ENCODE measurements at regions not wholly inside any gene's neighbourhood (a gene's known extent, or its start where the extent isn't known, plus 50 kb on each side); places are given as distances from the start of the nearest gene placed in this dataset.

DNA sequence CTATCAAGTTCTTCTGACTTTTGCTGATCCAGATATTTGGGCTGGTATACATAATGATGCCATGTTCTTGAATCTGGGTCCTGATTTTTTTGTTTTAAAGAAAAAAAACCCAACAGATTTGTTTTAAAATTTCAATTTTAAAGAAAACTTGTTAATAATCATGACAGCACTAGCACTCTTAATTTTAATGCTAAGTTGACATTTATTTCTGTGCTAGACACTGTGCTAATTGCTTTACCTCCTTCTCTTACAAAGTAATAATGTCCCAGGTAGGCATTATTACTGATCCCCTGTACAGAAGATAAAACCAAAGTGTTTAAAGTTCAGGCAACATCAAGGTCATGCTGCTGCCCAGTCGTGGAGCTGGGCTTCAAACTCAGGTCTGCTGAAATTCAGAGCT is 101.9 kb downstream of the ZNF608 start:
- no peak for DNase-seq

DNA sequence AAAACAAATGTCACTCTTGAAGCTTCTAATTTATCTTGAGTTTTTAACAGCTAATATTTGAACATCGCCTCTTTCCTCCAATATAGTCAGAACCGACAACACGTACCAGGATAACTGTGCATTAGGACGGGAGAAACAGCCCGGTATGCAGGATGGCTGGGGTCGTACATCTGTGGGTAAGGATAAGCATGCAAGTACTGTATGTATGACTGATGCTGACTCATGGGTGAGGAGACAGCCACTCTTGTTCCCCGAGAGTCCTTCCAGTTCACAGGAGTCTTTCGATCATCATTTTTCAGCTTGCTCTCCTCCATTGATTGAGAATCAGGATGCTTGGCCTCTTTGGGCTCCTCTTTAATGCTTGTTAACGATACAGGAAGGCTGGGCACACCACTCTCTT is 102.3 kb downstream of the ZNF608 start:
- no peak for DNase-seq

DNA sequence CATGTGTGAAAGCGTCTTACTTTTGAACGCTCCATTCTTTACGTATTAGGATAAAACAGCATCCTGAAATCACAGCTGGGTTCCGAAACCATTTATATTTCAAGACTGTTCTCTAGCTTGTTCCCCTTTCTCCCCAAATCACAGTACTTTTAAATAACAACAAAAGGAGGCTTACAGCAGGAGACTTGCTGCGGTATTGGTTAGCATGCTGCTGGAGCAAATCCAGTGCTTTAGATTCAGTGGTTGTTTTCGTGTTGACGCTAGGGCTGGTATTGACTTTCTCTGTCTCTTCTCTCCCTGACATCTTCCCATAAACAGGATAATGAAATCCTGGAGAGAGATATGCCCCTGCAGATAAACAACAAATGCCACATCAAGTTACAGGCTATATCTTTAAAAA is 103.1 kb downstream of the ZNF608 start:
- no peak for DNase-seq

DNA sequence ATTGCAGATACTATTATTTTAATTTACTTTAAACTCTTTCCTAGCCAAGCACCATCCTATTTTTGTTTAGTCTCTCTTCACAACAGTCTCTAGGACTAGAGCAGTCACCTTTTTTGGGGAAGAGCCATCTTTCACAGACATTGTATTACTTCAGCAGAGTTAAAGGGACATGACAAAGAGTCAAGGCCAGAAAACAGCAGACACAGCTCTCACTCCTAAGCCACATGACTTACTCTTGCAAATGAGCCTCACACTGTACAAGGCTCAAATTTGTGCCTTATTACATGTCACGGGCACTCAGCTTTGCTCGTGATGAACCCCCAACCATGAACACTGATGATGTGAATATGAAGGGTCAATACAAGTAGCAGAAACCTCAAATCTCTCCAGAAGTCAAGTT is 104.3 kb downstream of the ZNF608 start:
- no peak for DNase-seq

DNA sequence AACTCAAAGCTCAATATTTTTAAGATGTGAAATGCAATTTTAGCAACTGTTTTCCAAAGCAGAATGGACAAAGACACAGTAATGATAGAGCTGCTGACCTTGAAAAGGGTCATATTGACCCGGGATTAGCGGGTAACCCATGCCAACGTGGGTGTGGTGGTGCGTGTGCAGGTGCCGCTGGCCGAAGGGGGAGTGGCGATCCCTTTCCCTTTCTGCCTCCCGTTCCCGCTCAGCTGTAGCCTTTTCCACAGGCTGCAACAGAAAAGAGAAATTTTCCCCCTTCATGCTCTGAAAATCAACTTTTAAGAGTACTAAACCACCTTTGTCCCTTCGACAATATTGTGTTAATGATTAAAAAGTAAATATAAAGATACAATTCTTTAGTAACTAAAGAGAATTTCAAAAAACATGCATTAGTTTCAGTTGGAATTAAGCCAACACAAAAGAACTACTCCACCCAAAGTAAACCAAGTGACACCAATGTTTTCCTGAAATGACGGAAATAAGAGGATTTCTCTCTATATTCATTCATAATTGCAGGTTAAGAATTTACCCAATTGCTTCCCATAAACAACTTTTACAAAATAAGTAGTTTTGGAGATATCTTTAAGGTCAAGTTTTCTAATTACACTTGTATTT is 105.2 kb downstream of the ZNF608 start:
- DNase-seq: no peak

DNA sequence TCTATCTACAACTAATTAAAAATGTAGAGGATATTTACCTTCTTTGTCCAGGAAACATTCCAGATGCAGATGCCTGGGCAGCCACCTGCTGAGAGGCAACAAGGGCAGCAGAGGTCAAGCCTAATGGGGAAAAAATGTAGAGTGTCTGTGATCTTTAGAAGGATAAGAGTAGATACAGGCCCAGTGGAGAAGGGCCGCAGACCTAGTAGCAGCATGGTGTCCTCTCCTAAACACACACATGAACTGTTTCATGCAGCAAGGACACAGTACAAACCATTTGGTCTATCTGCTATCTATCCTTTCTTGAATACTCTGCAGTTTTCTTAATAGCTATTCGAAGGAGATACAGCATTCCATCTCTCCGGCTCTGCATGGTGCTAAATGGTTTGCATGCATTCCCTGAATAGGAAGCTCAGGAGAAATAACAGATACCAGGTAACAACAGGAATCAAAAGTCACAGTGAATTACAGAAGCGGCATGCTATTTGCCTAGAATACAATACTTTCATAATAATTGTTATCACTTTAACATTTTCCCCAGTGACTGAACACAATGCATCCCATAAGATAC is 107.3 kb downstream of the ZNF608 start:
- DNase-seq: no peak

DNA sequence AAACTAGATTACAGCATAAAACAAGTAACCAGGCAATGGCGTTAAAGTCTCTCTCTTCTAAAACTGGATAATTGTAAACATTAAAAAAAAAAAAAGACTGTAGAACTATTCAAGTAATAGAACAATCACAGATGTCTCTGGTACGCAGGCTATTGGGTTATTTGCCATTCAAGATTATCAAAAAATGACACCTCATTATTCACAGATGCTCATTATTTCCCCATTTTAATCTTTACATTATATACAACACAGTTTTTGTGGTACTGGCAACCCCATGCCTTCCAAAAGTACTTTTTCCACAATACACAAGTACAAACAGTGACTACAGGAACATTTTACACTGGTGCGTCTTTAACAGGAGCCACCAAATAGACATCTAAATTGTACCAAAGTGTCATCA is 109.4 kb downstream of the ZNF608 start:
- DNase-seq: no peak

DNA sequence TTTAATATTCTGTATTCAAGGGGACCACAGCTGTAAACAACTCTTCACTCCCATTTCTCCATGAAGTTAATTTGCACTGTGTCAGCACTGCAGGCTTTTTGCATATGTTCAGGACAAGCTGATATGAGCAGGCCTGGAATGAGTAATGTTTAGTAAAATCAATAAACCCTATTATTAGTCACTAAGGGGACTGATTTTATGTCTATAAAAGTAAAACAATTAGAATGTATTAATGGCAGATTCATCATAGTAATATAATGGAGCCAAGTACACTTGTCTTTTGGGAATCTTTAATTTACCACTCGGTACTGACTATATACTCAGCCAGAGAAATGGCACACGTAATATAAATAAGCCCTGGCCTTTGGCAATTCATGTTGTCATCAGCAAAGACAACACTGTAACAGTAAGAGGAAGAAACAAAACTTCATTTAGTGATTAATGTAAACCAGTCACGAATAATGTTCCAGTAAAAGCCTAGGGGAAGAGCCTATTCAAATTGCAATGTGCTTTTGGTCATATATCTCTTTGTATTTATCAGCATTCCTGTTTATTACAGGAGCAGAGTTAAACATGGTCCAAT is 111.6 kb downstream of the ZNF608 start:
- DNase-seq: no peak

DNA sequence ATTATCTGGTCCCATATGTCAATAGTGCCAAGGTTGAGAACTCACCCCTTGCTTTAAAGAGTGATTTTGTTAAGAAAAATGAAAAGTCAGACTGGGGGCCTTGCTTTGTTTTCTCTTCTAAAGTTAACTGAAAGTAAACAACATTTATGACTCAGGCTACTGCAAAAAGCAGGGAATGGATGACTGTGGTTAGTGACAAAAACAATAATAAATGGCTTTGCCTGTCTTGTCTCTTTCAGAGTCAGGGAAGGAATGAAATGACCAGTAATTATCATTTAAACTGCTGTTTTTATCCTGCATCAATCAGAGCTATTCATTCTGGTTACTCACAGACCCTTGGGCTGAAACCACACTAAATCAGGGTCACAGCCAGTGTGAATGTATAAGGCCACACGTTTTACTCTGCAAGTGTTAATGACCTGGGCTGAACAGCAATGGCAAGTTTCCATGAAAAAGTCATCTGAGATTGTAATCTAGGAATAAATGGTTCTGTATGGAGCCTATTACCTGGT is 112.2 kb downstream of the ZNF608 start:
- DNase-seq: no peak

DNA sequence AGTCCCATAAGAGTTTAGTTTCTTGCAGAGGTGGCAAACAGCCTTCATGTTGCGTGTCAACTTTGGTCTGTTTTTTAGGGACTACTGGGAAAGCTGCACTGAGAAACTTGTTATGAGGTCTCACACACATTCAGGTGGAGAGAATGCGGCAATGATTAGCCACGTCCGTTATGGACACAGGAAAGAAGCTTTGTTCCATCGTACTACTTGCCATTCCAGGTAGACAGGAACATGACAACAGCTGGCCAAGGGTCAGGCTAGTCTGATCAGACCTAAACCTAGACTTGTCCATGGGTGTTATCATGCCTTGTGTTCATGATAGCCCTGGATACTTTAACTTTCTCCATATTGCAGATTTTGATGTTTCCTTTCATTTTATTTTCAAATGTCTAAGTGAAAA is 113.2 kb downstream of the ZNF608 start:
- no peak for DNase-seq

DNA sequence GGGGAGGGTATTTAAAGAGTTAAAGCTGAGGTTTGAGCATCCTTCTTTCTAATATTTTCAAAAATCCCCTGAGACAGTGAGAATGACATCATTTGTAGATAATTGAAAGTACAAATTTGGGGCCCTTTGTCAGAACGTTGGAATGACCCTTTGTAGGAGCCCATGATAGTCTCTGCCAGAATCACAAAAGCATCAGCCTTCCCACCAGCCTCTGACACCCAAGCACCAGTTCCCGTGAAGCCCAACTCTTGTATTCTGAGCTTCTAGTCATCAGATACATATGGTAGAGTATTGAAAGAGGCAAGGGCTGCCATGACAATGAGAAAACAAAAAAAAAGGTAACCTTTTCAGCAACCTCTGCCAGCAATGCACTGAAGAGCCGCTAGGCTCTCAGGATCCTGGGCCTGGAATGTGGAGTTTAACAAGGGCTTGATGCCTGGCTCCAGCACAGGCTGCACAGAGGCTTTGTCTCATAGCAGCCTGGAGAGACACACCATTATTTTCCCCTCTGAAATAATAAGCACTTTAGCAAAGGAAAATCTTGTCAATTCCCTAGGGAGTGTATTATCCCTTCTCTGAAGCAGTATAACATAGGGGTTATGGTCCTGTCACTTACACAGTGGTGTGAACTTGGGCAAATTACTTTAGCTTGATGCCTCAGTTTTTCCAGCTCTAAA is 114.4 kb downstream of the ZNF608 start:
- no peak for DNase-seq

DNA sequence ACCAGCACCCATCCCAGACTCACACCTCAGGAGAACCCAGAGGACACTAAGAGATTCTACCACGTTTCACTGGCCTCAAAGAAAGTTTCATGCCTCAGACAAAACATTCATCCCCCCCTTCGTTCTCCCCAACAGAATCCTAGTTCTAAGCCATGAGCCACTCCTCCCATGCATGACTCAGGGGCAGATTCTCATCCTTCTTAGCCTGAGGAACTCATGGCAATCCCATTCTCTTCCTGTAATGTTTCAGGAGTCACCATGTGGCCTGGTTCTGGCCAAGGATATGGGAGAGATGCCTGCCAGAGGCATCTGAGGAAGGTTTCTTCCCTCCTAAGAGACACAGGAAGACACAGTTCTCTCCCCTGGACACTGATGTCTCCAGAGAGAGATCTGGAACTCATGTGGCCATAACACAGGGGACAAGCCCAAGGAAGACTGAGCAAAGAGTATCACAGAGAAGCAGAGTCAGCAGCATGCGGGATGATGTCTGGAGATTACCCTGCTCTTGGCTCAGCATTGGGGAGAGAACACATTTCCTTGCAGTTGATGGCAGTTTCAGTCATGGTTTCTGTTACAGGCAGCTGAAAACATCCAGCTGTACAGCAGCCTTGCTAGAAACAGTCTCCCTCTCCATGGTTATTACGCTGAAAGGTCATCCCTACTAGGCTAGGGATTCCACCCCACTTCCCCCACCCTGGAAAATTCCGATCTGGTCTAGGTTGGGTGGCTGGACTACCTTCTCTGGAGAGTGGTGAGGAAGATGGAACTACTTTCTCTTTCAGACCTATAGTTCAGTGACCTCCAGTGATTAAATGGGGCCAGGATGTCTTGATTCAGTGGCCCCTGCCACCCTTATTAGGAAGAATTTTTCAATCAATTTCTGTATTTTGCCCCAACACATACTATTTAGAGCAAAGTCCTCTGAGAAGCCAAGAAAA is 115.4 kb downstream of the ZNF608 start:
- DNase-seq: no peak

DNA sequence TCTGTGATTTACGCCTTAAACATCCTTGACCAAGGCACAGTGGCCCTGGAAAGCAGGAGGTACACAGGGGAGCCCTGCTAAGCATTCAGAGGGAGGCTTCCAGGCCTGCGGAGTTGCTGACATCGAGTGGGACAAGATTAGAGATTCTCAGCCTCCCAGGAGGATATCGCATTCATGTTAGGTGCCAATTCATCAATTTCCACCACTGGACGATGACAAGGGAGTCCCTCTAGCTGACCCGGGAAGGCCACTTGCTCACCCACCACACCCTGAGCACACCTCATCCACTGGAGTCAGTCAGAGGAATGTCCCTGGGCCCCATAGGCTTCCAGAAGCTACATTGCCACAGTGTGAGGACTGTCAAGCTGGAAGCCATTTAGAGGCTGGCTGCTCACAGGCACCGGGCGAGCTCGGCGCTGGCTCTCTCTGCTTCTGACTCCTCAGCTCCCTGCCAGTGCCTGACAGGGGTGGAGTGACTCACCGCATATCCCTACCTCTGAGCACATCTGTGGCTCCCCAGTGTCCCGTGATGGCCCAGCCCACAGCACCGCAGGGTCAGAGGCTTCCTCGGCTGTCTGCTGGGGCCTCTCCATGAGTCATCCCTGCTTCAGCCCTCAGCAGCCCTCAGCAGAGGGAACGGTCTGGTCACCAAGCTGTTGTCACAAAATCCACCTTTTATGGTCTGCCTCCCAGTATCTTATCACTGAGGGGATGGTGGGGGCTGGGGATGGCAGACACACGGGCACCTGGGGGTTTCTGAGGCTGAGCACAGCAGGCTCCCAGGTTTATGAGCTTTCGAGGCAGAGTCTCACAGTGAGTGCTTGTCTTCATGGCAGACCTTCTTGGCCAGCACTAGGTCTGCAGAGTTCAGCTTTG is 117.5 kb downstream of the ZNF608 start:
- no peak for DNase-seq

DNA sequence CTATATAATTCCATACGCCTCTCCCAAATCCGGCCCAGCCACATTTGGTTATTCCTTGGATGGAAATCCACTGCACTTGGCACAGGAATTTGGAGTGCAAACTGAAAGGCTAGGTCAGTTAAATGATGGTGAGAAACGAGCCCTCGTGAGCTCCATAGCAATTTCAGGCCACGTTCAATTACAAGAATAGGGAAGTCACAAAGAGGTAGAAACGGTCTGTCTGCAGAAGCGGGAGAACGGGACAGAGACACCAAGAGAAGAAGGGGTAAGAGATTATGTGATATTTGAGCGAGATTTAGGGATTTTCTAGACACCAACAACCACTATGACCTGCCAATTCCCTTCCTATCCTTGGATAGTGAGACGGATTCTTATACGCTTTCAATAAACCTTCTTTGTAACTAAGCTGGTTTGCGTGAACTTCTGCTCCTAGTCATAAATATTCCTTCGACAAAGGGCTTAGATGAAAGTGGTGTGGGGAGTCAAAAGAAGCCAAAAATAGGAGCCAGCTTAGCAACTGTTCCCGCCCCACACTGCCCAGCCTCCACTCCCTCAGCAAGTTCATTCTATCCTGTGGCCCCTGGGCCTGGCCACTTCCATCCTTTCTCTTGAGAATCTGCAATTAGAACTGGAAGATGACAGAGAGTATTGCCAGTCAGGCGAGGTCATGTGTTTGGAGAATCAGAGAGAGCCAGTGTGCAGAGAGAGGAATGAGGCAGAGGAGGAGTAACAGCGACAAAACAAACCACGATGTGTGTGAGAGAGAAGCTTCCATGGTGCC is 118.4 kb downstream of the ZNF608 start:
- no peak for DNase-seq

DNA sequence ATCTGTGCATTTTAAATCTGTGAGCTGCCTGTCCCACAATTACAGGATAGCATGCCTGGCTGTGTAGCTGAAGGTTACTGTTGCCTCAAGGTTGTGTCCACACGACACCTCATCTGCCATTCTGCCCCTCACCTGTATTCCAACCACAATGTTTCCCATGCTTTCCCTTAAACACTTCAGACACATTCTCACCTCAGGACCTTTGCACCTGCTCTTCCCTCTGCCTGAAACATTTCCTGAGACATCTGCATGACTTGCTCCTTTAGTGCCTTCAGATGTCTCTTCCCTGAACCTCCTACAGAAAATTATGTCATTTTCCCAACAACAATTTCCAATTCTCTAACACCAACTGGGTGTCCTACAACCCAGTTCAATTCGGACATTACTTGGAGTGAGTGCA is 120.4 kb downstream of the ZNF608 start:
- no peak for DNase-seq

DNA sequence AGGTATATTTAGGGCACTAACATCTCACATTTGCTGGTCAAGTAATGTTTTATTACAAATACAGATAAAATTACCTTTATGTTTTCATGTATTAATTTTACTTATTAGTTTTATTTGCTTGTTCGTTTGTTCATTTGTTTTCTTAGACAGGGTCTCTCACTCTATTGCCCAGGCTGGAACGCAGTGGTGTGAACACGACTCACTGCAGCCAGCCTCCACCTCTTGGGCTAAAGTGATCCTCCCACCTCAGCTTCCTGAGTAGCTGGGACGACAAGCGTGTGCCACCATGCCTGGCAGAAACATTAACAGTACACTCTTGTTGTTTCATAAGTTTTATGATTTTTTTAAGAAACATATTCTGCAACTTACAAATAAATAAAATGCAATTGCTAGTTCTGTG is 123.2 kb downstream of the ZNF608 start:
- DNase-seq: no peak

DNA sequence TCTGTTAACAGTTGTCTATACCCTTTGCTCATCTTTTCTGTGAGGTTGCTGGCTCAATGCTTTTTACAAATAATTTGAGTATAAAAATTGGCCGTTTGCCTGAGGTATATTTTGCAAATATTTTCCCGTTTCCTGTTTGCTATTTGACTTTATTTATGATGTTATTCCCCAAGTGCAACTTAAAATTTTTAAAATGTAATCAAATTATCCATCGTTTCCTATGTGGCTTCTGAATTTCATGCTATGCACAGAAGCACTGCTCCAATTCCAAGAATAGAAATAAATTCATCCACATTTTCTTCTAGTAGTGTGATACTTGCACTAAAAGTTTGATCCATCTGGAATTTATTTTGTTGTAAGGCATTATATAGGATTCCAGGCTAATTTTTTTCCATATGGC is 123.6 kb downstream of the ZNF608 start:
- DNase-seq: no peak

DNA sequence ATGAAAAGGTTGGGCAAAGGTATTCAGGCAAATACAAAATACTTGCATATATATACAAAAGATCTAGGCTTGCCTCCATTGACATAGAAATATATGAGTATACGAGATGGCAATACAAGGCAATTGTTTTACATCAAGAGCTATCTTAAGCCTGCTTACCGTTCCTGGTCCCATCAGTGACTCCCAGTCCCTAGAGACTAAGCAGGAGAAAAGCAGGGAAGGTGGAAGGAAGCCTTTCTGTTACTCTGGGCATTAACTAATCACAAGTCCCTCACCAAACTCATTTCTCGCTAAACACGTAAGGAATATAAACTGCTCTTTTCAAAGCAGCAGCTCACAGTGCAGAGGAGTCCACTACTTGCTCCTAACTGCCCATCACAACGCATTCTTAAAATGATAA is 125.2 kb downstream of the ZNF608 start:
- DNase-seq: no peak

DNA sequence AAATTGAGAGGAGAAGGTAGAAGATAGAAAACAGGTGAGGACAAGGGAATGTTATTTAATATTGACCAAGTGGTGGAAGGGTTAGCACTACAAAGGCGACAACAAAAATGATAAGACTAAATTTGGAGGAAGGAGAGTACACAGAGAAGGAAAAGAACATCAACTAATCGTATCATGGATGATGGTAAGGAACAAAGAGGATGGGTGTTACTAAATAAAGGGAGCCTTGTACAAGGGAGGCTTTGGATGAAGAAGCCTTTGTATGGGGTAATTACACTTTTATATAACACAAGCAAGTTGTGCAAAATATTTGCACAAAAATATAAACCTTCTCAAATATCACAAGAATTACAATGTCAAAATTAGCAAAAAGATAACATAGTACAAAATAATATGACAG is 125.7 kb downstream of the ZNF608 start:
- no peak for DNase-seq

DNA sequence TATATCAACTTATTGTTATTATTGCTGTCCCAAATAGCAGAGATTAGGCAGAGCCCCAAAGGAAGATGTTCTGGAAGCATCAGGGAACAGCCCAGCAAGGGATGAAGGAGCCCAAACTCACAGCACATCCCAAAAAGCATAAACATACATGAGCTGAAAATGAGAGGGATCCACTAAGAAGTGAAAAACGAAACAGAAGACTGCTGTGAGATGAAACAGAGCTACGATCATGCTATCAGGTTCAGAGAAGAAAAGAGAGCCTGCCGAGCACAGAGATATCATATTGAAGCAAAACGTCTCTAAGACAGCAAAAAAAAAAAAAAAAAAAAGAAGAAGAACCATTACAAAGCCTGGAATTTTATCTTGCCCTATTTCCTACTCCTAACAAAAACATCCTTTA is 127.3 kb downstream of the ZNF608 start:
- no peak for DNase-seq

DNA sequence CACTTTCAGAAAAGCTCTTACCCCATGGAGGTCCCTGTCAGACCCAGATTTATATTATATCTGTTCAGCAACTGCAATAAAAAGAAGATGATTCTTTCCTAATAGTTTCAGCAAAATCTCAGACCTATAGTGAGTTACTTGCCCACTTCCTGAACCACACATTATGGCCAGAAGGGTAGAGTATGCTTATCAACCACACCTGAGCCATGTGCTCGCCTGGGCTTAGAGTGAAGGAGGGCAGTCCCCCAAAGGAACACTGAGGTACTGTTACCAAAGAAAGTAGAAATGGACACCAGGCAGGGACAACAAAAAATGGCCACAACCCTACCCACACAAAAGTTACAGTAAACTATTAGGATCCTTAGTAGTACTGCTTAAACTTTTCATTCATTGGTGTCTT is 128.7 kb downstream of the ZNF608 start:
- DNase-seq: no peak
